ENCODE measurements at regions not wholly inside any gene's neighbourhood (a gene's known extent, or its start where the extent isn't known, plus 50 kb on each side); places are given as distances from the start of the nearest gene placed in this dataset.

- TF ChIP-seq POLR2AphosphoS5 (IDR thresholded peaks at IDR 0.05) (no peak), CTCF (IDR thresholded peaks at IDR 0.05) (no peak), EP300 (IDR thresholded peaks at IDR 0.05) (no peak), POLR2A (IDR thresholded peaks at IDR 0.05; ENCODE audit: low read depth) (no peak)
Observed at GRCh38 chr3:105014631-105015030, 352.1 kb upstream of the ALCAM start.
